Head of caudate nucleus (tissue), 42 donors: ENCODE measurements at regions not wholly inside any gene's neighbourhood (a gene's known extent, or its start where the extent isn't known, plus 50 kb on each side); places are given as distances from the start of the nearest gene placed in this dataset.

Experiments used
- DNase-seq, 42 donors: peaks; one replicate each; pipeline versions ENCODE4 v3.0.0 to v3.0.0-alpha.2; 2020 to 2021; ENCODE audit warnings: mixed read lengths in 7 of 42
- intact Hi-C: fragments of 100-400 bp; cut with DNase I; formaldehyde crosslinking; loops from one replicate; pipeline ENCODE4 v1.15.0; 2022

GRCh38 chr2:40558761-40559160, 106.9 kb upstream of the SLC8A1 start:
- intact Hi-C loops, result no loop called here

GRCh38 chr2:40559175-40559574, 107.3 kb upstream of the SLC8A1 start:
- intact Hi-C loops, result no loop called here
- no peak for DNase-seq

More at GRCh38 chr2:40558761-40559160, 106.9 kb upstream of the SLC8A1 start:
- DNase-seq, result no peak

GRCh38 chr2:40564184-40564583, 112.3 kb upstream of the SLC8A1 start:
- no peak for DNase-seq
- intact Hi-C loops, result no loop called here

- DNase-seq, result no peak
- intact Hi-C loops, result no loop called here
Measured at GRCh38 chr2:40579247-40579646, 127.4 kb upstream of the SLC8A1 start.

GRCh38 chr2:40584432-40584831, 132.5 kb upstream of the SLC8A1 start:
- intact Hi-C loops, result no loop called here
- no peak for DNase-seq

GRCh38 chr2:40591774-40592173, 139.9 kb upstream of the SLC8A1 start:
- intact Hi-C loops, result no loop called here
- no peak for DNase-seq

GRCh38 chr2:40592218-40592617, 140.3 kb upstream of the SLC8A1 start:
- intact Hi-C loops, result no loop called here
- peak in 6 of 42 donors; percentile 2 to 43 (median 6) for DNase-seq

GRCh38 chr2:40606862-40607261, 155.0 kb upstream of the SLC8A1 start:
- DNase-seq, result no peak
- intact Hi-C loops, result no loop called here

- no peak for DNase-seq
- intact Hi-C loops, result no loop called here
Measured at GRCh38 chr2:40611196-40611595, 159.3 kb upstream of the SLC8A1 start.

- intact Hi-C loops, result no loop called here
- DNase-seq, result peak in 2 of 42 donors; percentile 5 to 15
Measured at GRCh38 chr2:40625849-40626248, 174.0 kb upstream of the SLC8A1 start.

- DNase-seq, result no peak
- intact Hi-C loops, result no loop called here
Measured at GRCh38 chr2:40628556-40628955, 176.7 kb upstream of the SLC8A1 start.

- intact Hi-C loops, result no loop called here
Measured at GRCh38 chr2:40629768-40630434, 178.0 kb upstream of the SLC8A1 start.

GRCh38 chr2:40639320-40639719, 187.4 kb upstream of the SLC8A1 start:
- no peak for DNase-seq
- intact Hi-C loops, result no loop called here

More at GRCh38 chr2:40629768-40630434, 178.0 kb upstream of the SLC8A1 start:
- DNase-seq, result no peak

- DNase-seq, result no peak
Measured at GRCh38 chr2:40642237-40642636, 190.3 kb upstream of the SLC8A1 start.

GRCh38 chr2:40642726-40643125, 190.8 kb upstream of the SLC8A1 start:
- intact Hi-C loops, result no loop called here
- DNase-seq, result no peak

More at GRCh38 chr2:40642237-40642636, 190.3 kb upstream of the SLC8A1 start:
- intact Hi-C loops, result no loop called here

- DNase-seq, result no peak
- intact Hi-C loops, result no loop called here
Measured at GRCh38 chr2:40646642-40647041, 194.8 kb upstream of the SLC8A1 start.

GRCh38 chr2:40652155-40652554, 200.3 kb upstream of the SLC8A1 start:
- intact Hi-C loops, result no loop called here
- DNase-seq, result no peak

GRCh38 chr2:40653829-40654228, 201.9 kb upstream of the SLC8A1 start:
- intact Hi-C loops, result no loop called here
- no peak for DNase-seq

- intact Hi-C loops, result no loop called here
- no peak for DNase-seq
Measured at GRCh38 chr2:40654346-40654745, 202.5 kb upstream of the SLC8A1 start.

GRCh38 chr2:40658941-40659340, 207.1 kb upstream of the SLC8A1 start:
- intact Hi-C loops, result no loop called here
- no peak for DNase-seq

GRCh38 chr2:40665493-40666232, 213.8 kb upstream of the SLC8A1 start:
- intact Hi-C loops, result no loop called here
- no peak for DNase-seq
